Neural crest cell (in vitro differentiated cells): ENCODE measurements at regions not wholly inside any gene's neighbourhood (a gene's known extent, or its start where the extent isn't known, plus 50 kb on each side); places are given as distances from the start of the nearest gene placed in this dataset.
"Not testable (repeated sequence)": the region's sequence is repeated elsewhere in the genome, so short reads cannot be mapped to it uniquely, and the experiment has no call there.

Source experiments
- DNase-seq: peaks from one replicate; pipeline ENCODE4 v3.0.0; 2021; ENCODE audit warnings: low read depth, mixed read lengths, low spot score
- H3K27ac Mint-ChIP-seq: one replicate; pipeline ENCODE4 v1.8.0; 2021; ENCODE audit warnings: mild to moderate bottlenecking, mixed read lengths; ENCODE audit not compliant: unreplicated experiment
- H3K27me3 Mint-ChIP-seq: 2 replicates; pipeline ENCODE4 v1.8.0; 2021; ENCODE audit warnings: low read depth, mild to moderate bottlenecking, mixed read lengths
- H3K36me3 Mint-ChIP-seq: 2 replicates; pipeline ENCODE4 v1.8.0; 2021; ENCODE audit warnings: low read depth, mild to moderate bottlenecking, mixed read lengths
- H3K4me1 Mint-ChIP-seq: 2 replicates; pipeline ENCODE4 v1.8.0; 2021; ENCODE audit warnings: mixed read lengths
- H3K4me3 Mint-ChIP-seq: one replicate; pipeline ENCODE4 v1.8.0; 2021; ENCODE audit warnings: mild to moderate bottlenecking, mixed read lengths
- H3K9me3 Mint-ChIP-seq: 2 replicates; pipeline ENCODE4 v1.8.0; 2021; ENCODE audit warnings: mixed read lengths
- CTCF ChIP-seq: fragments of 200-600 bp; sonication (generic); conservative IDR thresholded peaks from 2 replicates; pipeline ENCODE4 v1.5.0; 2021; ENCODE audit warnings: antibody characterized with exemption, mild to moderate bottlenecking

GRCh38 chr16:52114379-52114778, 432.6 kb downstream of the TOX3 start:
- peak overlapping the region; percentile 9 for H3K27ac Mint-ChIP-seq
- H3K4me3 Mint-ChIP-seq: no peak overlapping the region
- no peak for DNase-seq
- no peaks in the 10 kb centered on the region for H3K36me3 Mint-ChIP-seq
- H3K4me1 Mint-ChIP-seq: peaks cover 41% of the 10 kb centered on the region
- TF ChIP-seq CTCF: no peak
- no peaks in the 10 kb centered on the region for H3K27me3 Mint-ChIP-seq
- peaks cover 3% of the 10 kb centered on the region for H3K9me3 Mint-ChIP-seq

- no peak for TF ChIP-seq CTCF
- no peak for DNase-seq
- H3K27ac Mint-ChIP-seq: no peak overlapping the region
- H3K36me3 Mint-ChIP-seq: no peaks in the 10 kb centered on the region
- H3K27me3 Mint-ChIP-seq: no peaks in the 10 kb centered on the region
- H3K9me3 Mint-ChIP-seq: no peaks in the 10 kb centered on the region
- H3K4me3 Mint-ChIP-seq: no peak overlapping the region
- H3K4me1 Mint-ChIP-seq: peaks cover 41% of the 10 kb centered on the region
Observed at GRCh38 chr16:52113533-52114183, 433.3 kb downstream of the TOX3 start.

GRCh38 chr16:52104993-52105392, 441.9 kb downstream of the TOX3 start:
- H3K4me3 Mint-ChIP-seq, H3K27me3 Mint-ChIP-seq, H3K27ac Mint-ChIP-seq, H3K4me1 Mint-ChIP-seq, H3K36me3 Mint-ChIP-seq, DNase-seq, H3K9me3 Mint-ChIP-seq: not testable (repeated sequence)

GRCh38 chr16:52103791-52104190, 443.2 kb downstream of the TOX3 start:
- TF ChIP-seq CTCF: no peak
- H3K27ac Mint-ChIP-seq: no peak overlapping the region
- H3K27me3 Mint-ChIP-seq: no peaks in the 10 kb centered on the region
- H3K36me3 Mint-ChIP-seq: no peaks in the 10 kb centered on the region
- no peak for DNase-seq
- no peak overlapping the region for H3K4me3 Mint-ChIP-seq
- no peaks in the 10 kb centered on the region for H3K4me1 Mint-ChIP-seq
- no peaks in the 10 kb centered on the region for H3K9me3 Mint-ChIP-seq

- no peak overlapping the region for H3K27ac Mint-ChIP-seq
- TF ChIP-seq CTCF: no peak
- H3K9me3 Mint-ChIP-seq: no peaks in the 10 kb centered on the region
- no peaks in the 10 kb centered on the region for H3K4me1 Mint-ChIP-seq
- no peak for DNase-seq
- H3K4me3 Mint-ChIP-seq: no peak overlapping the region
- no peaks in the 10 kb centered on the region for H3K36me3 Mint-ChIP-seq
- H3K27me3 Mint-ChIP-seq: no peaks in the 10 kb centered on the region
Observed at GRCh38 chr16:52101246-52101645, 445.7 kb downstream of the TOX3 start.

GRCh38 chr16:52099382-52099781, 447.6 kb downstream of the TOX3 start:
- H3K4me3 Mint-ChIP-seq: no peak overlapping the region
- no peak overlapping the region for H3K27ac Mint-ChIP-seq
- no peaks in the 10 kb centered on the region for H3K9me3 Mint-ChIP-seq
- no peak for TF ChIP-seq CTCF
- no peaks in the 10 kb centered on the region for H3K4me1 Mint-ChIP-seq
- no peak for DNase-seq
- H3K36me3 Mint-ChIP-seq: no peaks in the 10 kb centered on the region
- no peaks in the 10 kb centered on the region for H3K27me3 Mint-ChIP-seq
